Vagina (tissue), 2 donors: ENCODE measurements at regions not wholly inside any gene's neighbourhood (a gene's known extent, or its start where the extent isn't known, plus 50 kb on each side); places are given as distances from the start of the nearest gene placed in this dataset. TPM values are rescaled to one million over a fixed set of nuclear protein-coding genes. Genes with fewer than 3 reads are reported as not detected.

Experiments
- DNase-seq, 2 donors: peaks; one replicate each; pipeline ENCODE4 v3.0.0-alpha.2; 2017; ENCODE audit errors: extremely low spot score in 2 of 2
- H3K27ac ChIP-seq: fragments of 200-600 bp; sonication (generic); one replicate; pipeline ENCODE4 v1.5.1; 2019
- H3K27me3 ChIP-seq: fragments of 200-600 bp; sonication (generic); one replicate; pipeline ENCODE4 v1.5.1; 2019
- H3K36me3 ChIP-seq, 2 donors: fragments of 200-600 bp; sonication (generic); one replicate each; pipeline ENCODE4 v1.5.1; 2017 to 2019
- H3K4me1 ChIP-seq: fragments of 200-600 bp; sonication (generic); one replicate; pipeline ENCODE4 v1.5.1; 2019
- H3K4me3 ChIP-seq, 2 donors: fragments of 200-600 bp; sonication (generic); 1 replicate in 1 of 2; 2 replicates in 1 of 2; pipeline ENCODE4 v1.5.1; 2016 to 2019
- H3K9me3 ChIP-seq: fragments of 200-600 bp; sonication (generic); one replicate; pipeline ENCODE4 v1.5.1; 2019
- POLR2A ChIP-seq, 2 donors: fragments of 450-650 bp; IDR thresholded peaks; one replicate each; pipeline ENCODE4 v1.6.1; 2017; ENCODE audit warnings: antibody characterized with exemption in 2 of 2, mild to moderate bottlenecking in 2 of 2, moderate library complexity in 2 of 2
- POLR2AphosphoS5 ChIP-seq, 2 donors: sonication (generic); formaldehyde crosslinking; IDR thresholded peaks; one replicate each; pipeline ENCODE4 v1.9.0; 2017; ENCODE audit warnings: antibody characterized with exemption in 2 of 2, mild to moderate bottlenecking in 2 of 2, low read depth in 1 of 2; ENCODE audit not compliant: insufficient read depth in 1 of 2
- intact Hi-C: fragments of 100-400 bp; cut with DNase I; formaldehyde crosslinking; loops from one replicate; pipeline ENCODE4 v1.15.1; 2023
- small RNA-seq: library from RNA; depleted of rRNA; stranded (forward); fragments of <200 nt; gene quantifications from one replicate; pipeline ENCODE3, GENCODE V24; 2016
- TF ChIP-seq, protein P1 (sequence below), 3 experiments: fragments of 450-650 bp in 2 of 3; fragments of 200-600 bp in 1 of 3; sonication (generic) in 1 of 3; IDR thresholded peaks; one replicate each; pipeline ENCODE4 v1.5.1; 2017 to 2019; ENCODE audit warnings: antibody characterized with exemption in 3 of 3, mild to moderate bottlenecking in 2 of 3, moderate library complexity in 2 of 3

- H3K36me3 ChIP-seq = no peaks in the 10 kb centered on the region
- no peak overlapping the region for H3K27ac ChIP-seq
- no peaks in the 10 kb centered on the region for H3K9me3 ChIP-seq
- intact Hi-C loops = no loop called here
- TF ChIP-seq POLR2AphosphoS5 (IDR thresholded peaks at IDR 0.05; ENCODE audit: insufficient read depth in 1 of 2, low read depth in 1 of 2) = no peak
- TF ChIP-seq POLR2A (IDR thresholded peaks at IDR 0.05) = no peak
- TF ChIP-seq, protein P1, sequence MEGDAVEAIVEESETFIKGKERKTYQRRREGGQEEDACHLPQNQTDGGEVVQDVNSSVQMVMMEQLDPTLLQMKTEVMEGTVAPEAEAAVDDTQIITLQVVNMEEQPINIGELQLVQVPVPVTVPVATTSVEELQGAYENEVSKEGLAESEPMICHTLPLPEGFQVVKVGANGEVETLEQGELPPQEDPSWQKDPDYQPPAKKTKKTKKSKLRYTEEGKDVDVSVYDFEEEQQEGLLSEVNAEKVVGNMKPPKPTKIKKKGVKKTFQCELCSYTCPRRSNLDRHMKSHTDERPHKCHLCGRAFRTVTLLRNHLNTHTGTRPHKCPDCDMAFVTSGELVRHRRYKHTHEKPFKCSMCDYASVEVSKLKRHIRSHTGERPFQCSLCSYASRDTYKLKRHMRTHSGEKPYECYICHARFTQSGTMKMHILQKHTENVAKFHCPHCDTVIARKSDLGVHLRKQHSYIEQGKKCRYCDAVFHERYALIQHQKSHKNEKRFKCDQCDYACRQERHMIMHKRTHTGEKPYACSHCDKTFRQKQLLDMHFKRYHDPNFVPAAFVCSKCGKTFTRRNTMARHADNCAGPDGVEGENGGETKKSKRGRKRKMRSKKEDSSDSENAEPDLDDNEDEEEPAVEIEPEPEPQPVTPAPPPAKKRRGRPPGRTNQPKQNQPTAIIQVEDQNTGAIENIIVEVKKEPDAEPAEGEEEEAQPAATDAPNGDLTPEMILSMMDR (IDR thresholded peaks at IDR 0.05) = no peak
- no peaks in the 10 kb centered on the region for H3K4me1 ChIP-seq
- DNase-seq = no peak
- no peaks in the 10 kb centered on the region for H3K27me3 ChIP-seq
- no peak overlapping the region for H3K4me3 ChIP-seq
Measured at GRCh38 chr11:30171661-30172060, 59.2 kb upstream of the FSHB start.

- intact Hi-C loops = no loop called here
- Histone ChIP-seq H3K4me3 (no peak overlapping the region), H3K36me3 (no peaks in the 10 kb centered on the region), H3K27me3 (no peaks in the 10 kb centered on the region), H3K27ac (no peak overlapping the region), H3K4me1 (no peaks in the 10 kb centered on the region), H3K9me3 (no peaks in the 10 kb centered on the region)
- no peak for DNase-seq
- TF ChIP-seq POLR2AphosphoS5 (IDR thresholded peaks at IDR 0.05; ENCODE audit: insufficient read depth in 1 of 2, low read depth in 1 of 2) (no peak), POLR2A (IDR thresholded peaks at IDR 0.05) (no peak)
- TF ChIP-seq, protein P1 (IDR thresholded peaks at IDR 0.05) = no peak
Measured at GRCh38 chr11:30172158-30172557, 58.7 kb upstream of the FSHB start.

DNA sequence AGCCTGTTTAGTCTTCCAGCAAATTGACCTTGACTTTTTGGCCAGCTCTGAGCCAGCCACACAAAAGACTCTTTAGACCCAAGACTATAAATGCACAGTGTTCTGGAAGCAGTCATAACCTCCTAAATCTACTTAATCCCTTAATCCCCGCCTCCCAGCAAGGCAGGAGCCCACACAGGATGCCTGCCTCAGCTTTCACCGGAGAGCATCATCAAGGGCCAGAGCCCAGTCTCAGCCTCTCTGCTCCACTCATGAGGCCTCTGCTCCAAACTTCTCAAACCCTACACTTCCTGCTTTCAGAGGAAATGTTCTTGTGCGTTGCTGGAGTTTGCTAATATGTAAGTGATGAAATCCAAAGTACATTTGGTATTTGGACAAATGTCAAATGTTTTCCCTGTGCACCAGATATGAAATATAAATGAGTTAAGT, 57.9 kb upstream of the FSHB start:
- H3K4me1 ChIP-seq = no peaks in the 10 kb centered on the region
- TF ChIP-seq POLR2A (IDR thresholded peaks at IDR 0.05) (no peak), POLR2AphosphoS5 (IDR thresholded peaks at IDR 0.05; ENCODE audit: insufficient read depth in 1 of 2, low read depth in 1 of 2) (no peak)
- TF ChIP-seq, protein P1 (IDR thresholded peaks at IDR 0.05) = no peak
- no peaks in the 10 kb centered on the region for H3K27me3 ChIP-seq
- no peak for DNase-seq
- intact Hi-C loops = no loop called here
- H3K27ac ChIP-seq = no peak overlapping the region
- no peaks in the 10 kb centered on the region for H3K36me3 ChIP-seq
- no peak overlapping the region for H3K4me3 ChIP-seq
- no peaks in the 10 kb centered on the region for H3K9me3 ChIP-seq

GRCh38 chr11:30174265-30175020, 56.4 kb upstream of the FSHB start:
- intact Hi-C loops = no loop called here
- TF ChIP-seq POLR2AphosphoS5 (IDR thresholded peaks at IDR 0.05; ENCODE audit: insufficient read depth in 1 of 2, low read depth in 1 of 2) = no peak
- TF ChIP-seq, protein P1 (IDR thresholded peaks at IDR 0.05) = no peak
- no peak for TF ChIP-seq POLR2A (IDR thresholded peaks at IDR 0.05)

More at GRCh38 chr11:30174265-30175020, 56.4 kb upstream of the FSHB start:
- Histone ChIP-seq H3K27ac (no peak overlapping the region), H3K36me3 (no peaks in the 10 kb centered on the region), H3K27me3 (no peaks in the 10 kb centered on the region), H3K4me1 (no peaks in the 10 kb centered on the region), H3K9me3 (no peaks in the 10 kb centered on the region), H3K4me3 (no peak overlapping the region)
- no peak for DNase-seq

Small RNA genes lying in the stretch of these regions (small RNA-seq; reads per million reads assigned to genes)
- gene AL358944.1 = not detected
